ENCODE measurements at regions not wholly inside any gene's neighbourhood (a gene's known extent, or its start where the extent isn't known, plus 50 kb on each side); places are given as distances from the start of the nearest gene placed in this dataset.
A peak's percentile ranks its signal among the peaks of the same experiment; 100 is the strongest.

- Mint-ChIP-seq H3K27ac (peak overlapping the region; percentile 44; the same call in 1 of the 2 replicates), H3K4me3 (no peak overlapping the region), H3K36me3 (peaks cover 9% of the 10 kb centered on the region), H3K9me3 (peaks cover 15% of the 10 kb centered on the region), H3K27me3 (ENCODE audit: low read depth) (no peaks in the 10 kb centered on the region), H3K4me1 (peaks cover 21% of the 10 kb centered on the region)
- ATAC-seq (no peak), DNase-seq (ENCODE audit: low spot score) (no peak)
- no peak for TF ChIP-seq NR2C2 (CRISPR knock-in tag; IDR thresholded peaks at IDR 0.05)
- TF ChIP-seq, protein P1, sequence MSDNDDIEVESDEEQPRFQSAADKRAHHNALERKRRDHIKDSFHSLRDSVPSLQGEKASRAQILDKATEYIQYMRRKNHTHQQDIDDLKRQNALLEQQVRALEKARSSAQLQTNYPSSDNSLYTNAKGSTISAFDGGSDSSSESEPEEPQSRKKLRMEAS (CRISPR knock-in tag; IDR thresholded peaks at IDR 0.05): no peak
- TF ChIP-seq AR (CRISPR knock-in tag; IDR thresholded peaks at IDR 0.05): no peak
- TF ChIP-seq, protein P2, sequence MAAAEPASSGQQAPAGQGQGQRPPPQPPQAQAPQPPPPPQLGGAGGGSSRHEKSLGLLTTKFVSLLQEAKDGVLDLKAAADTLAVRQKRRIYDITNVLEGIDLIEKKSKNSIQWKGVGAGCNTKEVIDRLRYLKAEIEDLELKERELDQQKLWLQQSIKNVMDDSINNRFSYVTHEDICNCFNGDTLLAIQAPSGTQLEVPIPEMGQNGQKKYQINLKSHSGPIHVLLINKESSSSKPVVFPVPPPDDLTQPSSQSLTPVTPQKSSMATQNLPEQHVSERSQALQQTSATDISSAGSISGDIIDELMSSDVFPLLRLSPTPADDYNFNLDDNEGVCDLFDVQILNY (CRISPR knock-in tag; IDR thresholded peaks at IDR 0.05): no peak
- TF ChIP-seq EMX1 (CRISPR knock-in tag; IDR thresholded peaks at IDR 0.05): no peak
- no peak for TF ChIP-seq ZNF416 (CRISPR knock-in tag; IDR thresholded peaks at IDR 0.05)
- no peak for TF ChIP-seq NR1H2 (CRISPR knock-in tag; IDR thresholded peaks at IDR 0.05)
- no peak for TF ChIP-seq NFATC4 (CRISPR knock-in tag; IDR thresholded peaks at IDR 0.05)
- TF ChIP-seq TCF7 (CRISPR knock-in tag; IDR thresholded peaks at IDR 0.05; ENCODE audit: low read depth): no peak
- TF ChIP-seq, protein P3, sequence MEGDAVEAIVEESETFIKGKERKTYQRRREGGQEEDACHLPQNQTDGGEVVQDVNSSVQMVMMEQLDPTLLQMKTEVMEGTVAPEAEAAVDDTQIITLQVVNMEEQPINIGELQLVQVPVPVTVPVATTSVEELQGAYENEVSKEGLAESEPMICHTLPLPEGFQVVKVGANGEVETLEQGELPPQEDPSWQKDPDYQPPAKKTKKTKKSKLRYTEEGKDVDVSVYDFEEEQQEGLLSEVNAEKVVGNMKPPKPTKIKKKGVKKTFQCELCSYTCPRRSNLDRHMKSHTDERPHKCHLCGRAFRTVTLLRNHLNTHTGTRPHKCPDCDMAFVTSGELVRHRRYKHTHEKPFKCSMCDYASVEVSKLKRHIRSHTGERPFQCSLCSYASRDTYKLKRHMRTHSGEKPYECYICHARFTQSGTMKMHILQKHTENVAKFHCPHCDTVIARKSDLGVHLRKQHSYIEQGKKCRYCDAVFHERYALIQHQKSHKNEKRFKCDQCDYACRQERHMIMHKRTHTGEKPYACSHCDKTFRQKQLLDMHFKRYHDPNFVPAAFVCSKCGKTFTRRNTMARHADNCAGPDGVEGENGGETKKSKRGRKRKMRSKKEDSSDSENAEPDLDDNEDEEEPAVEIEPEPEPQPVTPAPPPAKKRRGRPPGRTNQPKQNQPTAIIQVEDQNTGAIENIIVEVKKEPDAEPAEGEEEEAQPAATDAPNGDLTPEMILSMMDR (IDR thresholded peaks at IDR 0.05): no peak
- no peak for TF ChIP-seq SP1 (CRISPR knock-in tag; conservative IDR thresholded peaks at IDR 0.05)
- TF ChIP-seq SMAD3 (CRISPR knock-in tag; IDR thresholded peaks at IDR 0.05; ENCODE audit: borderline replicate concordance): no peak
- ChIA-PET CTCF (no interaction called here), POLR2A (no interaction called here)
These were observed 233.6 kb upstream of the FMN2 start for GRCh38 chr1:239858057-239858456.

DNA sequence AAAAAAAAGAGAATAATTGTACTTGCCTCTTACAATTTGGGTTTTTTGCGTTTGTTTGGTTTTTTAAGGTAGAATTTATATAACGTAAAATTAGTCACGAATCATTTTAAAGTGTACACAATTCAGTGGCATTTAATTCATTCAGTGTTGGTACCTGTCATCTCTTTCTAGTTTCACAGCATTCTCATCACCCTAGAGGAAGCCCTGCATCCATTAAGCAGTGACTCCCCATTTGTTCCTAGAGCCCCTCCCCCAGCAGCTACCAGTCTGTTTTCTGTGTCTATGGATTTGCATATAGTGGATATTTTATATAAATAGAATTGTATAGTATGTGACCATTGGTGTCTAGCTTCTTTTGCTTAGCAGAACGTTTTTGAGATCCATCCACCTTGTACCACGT, 233.2 kb upstream of the FMN2 start:
- Mint-ChIP-seq H3K27me3 (ENCODE audit: low read depth) (no peaks in the 10 kb centered on the region), H3K36me3 (peaks cover 9% of the 10 kb centered on the region), H3K4me3 (no peak overlapping the region), H3K27ac (no peak overlapping the region), H3K4me1 (peaks cover 21% of the 10 kb centered on the region), H3K9me3 (peaks cover 15% of the 10 kb centered on the region)
- ChIA-PET POLR2A (no interaction called here), CTCF (no interaction called here)
- DNase-seq (ENCODE audit: low spot score) (no peak), ATAC-seq (no peak)
- TF ChIP-seq SMAD3 (CRISPR knock-in tag; IDR thresholded peaks at IDR 0.05; ENCODE audit: borderline replicate concordance) (no peak), RELA (CRISPR knock-in tag; IDR thresholded peaks at IDR 0.05; ENCODE audit: borderline replicate concordance) (no peak), ZNF138 (CRISPR knock-in tag; conservative IDR thresholded peaks at IDR 0.05) (no peak), ZNF532 (CRISPR knock-in tag; IDR thresholded peaks at IDR 0.05; ENCODE audit: borderline replicate concordance) (no peak), NR2C2 (CRISPR knock-in tag; IDR thresholded peaks at IDR 0.05) (no peak), E2F4 (CRISPR knock-in tag; IDR thresholded peaks at IDR 0.05; ENCODE audit: borderline replicate concordance, low read depth) (no peak), GABPB1 (CRISPR knock-in tag; IDR thresholded peaks at IDR 0.05) (no peak), KAT7 (CRISPR knock-in tag; IDR thresholded peaks at IDR 0.05; ENCODE audit: borderline replicate concordance) (no peak)
- TF ChIP-seq, protein P4, sequence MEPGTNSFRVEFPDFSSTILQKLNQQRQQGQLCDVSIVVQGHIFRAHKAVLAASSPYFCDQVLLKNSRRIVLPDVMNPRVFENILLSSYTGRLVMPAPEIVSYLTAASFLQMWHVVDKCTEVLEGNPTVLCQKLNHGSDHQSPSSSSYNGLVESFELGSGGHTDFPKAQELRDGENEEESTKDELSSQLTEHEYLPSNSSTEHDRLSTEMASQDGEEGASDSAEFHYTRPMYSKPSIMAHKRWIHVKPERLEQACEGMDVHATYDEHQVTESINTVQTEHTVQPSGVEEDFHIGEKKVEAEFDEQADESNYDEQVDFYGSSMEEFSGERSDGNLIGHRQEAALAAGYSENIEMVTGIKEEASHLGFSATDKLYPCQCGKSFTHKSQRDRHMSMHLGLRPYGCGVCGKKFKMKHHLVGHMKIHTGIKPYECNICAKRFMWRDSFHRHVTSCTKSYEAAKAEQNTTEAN (CRISPR knock-in tag; IDR thresholded peaks at IDR 0.05): no peak
- TF ChIP-seq, protein P5, sequence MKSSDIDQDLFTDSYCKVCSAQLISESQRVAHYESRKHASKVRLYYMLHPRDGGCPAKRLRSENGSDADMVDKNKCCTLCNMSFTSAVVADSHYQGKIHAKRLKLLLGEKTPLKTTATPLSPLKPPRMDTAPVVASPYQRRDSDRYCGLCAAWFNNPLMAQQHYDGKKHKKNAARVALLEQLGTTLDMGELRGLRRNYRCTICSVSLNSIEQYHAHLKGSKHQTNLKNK (CRISPR knock-in tag; IDR thresholded peaks at IDR 0.05): no peak
- TF ChIP-seq, protein P6, sequence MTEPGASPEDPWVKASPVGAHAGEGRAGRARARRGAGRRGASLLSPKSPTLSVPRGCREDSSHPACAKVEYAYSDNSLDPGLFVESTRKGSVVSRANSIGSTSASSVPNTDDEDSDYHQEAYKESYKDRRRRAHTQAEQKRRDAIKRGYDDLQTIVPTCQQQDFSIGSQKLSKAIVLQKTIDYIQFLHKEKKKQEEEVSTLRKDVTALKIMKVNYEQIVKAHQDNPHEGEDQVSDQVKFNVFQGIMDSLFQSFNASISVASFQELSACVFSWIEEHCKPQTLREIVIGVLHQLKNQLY (CRISPR knock-in tag; IDR thresholded peaks at IDR 0.05): no peak

Measured in WTC11 (cell line).